SK-N-SH (cell line): ENCODE measurements at regions not wholly inside any gene's neighbourhood (a gene's known extent, or its start where the extent isn't known, plus 50 kb on each side); places are given as distances from the start of the nearest gene placed in this dataset.

ENCODE experiments used
- GATA2 ChIP-seq: sonication (generic); formaldehyde crosslinking; IDR thresholded peaks from 2 replicates; pipeline ENCODE4 v1.5.0; 2020; ENCODE audit warnings: mild to moderate bottlenecking, missing genetic modification reagents
- TF ChIP-seq, protein P1 (sequence below): fragments of 200-600 bp; sonication (generic); IDR thresholded peaks from 2 replicates; pipeline ENCODE4 v1.6.1; 2017; ENCODE audit warnings: antibody characterized with exemption, mild to moderate bottlenecking, moderate library complexity

DNA sequence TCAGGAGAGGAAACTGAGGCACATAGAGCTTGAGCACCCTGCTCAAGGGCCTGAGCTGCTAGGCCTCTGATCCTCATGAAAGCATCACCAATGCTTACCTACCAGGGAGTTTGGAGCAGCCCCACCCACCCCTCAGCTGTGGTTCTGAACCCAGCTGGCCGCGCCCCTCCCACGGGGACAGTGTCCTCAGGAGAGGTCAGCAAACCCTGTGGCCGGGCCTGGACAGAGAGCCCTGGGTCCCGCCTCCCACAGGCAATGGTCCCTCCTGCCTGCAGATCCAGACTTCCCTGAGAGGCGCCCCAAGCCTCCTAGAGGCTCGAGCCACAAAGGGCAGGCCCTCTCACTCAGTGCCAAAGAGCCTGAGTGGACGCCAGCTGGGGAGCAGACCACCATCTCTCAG lies 184.9 kb downstream of the BRD1 start:
- TF ChIP-seq, protein P1, sequence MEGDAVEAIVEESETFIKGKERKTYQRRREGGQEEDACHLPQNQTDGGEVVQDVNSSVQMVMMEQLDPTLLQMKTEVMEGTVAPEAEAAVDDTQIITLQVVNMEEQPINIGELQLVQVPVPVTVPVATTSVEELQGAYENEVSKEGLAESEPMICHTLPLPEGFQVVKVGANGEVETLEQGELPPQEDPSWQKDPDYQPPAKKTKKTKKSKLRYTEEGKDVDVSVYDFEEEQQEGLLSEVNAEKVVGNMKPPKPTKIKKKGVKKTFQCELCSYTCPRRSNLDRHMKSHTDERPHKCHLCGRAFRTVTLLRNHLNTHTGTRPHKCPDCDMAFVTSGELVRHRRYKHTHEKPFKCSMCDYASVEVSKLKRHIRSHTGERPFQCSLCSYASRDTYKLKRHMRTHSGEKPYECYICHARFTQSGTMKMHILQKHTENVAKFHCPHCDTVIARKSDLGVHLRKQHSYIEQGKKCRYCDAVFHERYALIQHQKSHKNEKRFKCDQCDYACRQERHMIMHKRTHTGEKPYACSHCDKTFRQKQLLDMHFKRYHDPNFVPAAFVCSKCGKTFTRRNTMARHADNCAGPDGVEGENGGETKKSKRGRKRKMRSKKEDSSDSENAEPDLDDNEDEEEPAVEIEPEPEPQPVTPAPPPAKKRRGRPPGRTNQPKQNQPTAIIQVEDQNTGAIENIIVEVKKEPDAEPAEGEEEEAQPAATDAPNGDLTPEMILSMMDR, result no peak
- no peak for TF ChIP-seq GATA2 (CRISPR knock-in tag)
